ENCODE measurements at regions not wholly inside any gene's neighbourhood (a gene's known extent, or its start where the extent isn't known, plus 50 kb on each side); places are given as distances from the start of the nearest gene placed in this dataset.

DNA sequence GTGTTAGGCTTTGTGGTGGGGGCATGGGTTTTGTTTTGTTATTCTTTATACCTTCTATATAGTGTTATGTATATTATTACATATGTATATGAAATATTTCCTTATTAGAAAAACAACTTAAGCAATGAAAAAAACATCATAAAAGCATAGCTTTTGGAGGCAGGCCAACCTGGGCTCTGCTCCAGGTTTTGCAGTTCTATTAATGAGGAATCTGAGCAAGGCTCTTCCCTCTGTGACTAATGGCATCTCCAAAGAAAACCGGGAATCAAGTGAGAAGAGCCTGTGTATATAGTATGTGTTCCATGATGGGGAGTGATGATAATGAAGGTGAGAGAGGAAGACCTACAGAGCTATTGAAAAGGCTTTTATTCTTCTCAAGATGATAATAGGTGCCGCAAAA lies 291.1 kb downstream of the CLIC5 start:
- Histone ChIP-seq H3K4me1 (ENCODE audit: control insufficient read depth, extremely low read depth, insufficient read depth, low read length) (peaks cover 16% of the 10 kb centered on the region), H3K9me1 (ENCODE audit: control insufficient read depth, extremely low read depth, insufficient read depth, low read length) (no peaks in the 10 kb centered on the region), H3K9ac (ENCODE audit: control insufficient read depth, extremely low read depth, insufficient read depth, low read length) (no peak overlapping the region), H3K79me2 (ENCODE audit: control insufficient read depth, insufficient read depth, low read length) (no peaks in the 10 kb centered on the region), H4K20me1 (ENCODE audit: control insufficient read depth, extremely low read depth, insufficient read depth, low read length) (no peaks in the 10 kb centered on the region), H3K27me3 (ENCODE audit: control insufficient read depth, extremely low read depth, insufficient read depth, low read length) (no peaks in the 10 kb centered on the region), H3K4me2 (ENCODE audit: control insufficient read depth, extremely low read depth, insufficient read depth, low read depth, low read length) (no peak overlapping the region), H2AFZ (ENCODE audit: control insufficient read depth, low read length) (no peak overlapping the region), H3K4me3 (ENCODE audit: control insufficient read depth in 2 of 3, extremely low read depth in 1 of 3, insufficient read depth in 2 of 3, low read depth in 1 of 3, low read length in 3 of 3) (no peak overlapping the region), H3K36me3 (ENCODE audit: control insufficient read depth in 2 of 2, extremely low read depth in 1 of 2, insufficient read depth in 2 of 2, low read length in 2 of 2) (no peaks in the 10 kb centered on the region), H3K9me3 (ENCODE audit: control insufficient read depth, low read depth, low read length) (no peaks in the 10 kb centered on the region), H3K27ac (ENCODE audit: control insufficient read depth, insufficient read depth, low read length) (no peak overlapping the region)
- dilution Hi-C loops (cut with MboI; ENCODE audit: extremely low pct_ligation_motif_present, low sequenced_read_pairs): loop anchor here (25.0 kb wide), 1 partner anchor 337 kb away; the partner anchor contains the start of gene SUPT3H
- DNase-seq (ENCODE audit: low read depth, low spot score) (peak; percentile 21), FAIRE-seq (peak; percentile 60)
- TF ChIP-seq, protein P1, sequence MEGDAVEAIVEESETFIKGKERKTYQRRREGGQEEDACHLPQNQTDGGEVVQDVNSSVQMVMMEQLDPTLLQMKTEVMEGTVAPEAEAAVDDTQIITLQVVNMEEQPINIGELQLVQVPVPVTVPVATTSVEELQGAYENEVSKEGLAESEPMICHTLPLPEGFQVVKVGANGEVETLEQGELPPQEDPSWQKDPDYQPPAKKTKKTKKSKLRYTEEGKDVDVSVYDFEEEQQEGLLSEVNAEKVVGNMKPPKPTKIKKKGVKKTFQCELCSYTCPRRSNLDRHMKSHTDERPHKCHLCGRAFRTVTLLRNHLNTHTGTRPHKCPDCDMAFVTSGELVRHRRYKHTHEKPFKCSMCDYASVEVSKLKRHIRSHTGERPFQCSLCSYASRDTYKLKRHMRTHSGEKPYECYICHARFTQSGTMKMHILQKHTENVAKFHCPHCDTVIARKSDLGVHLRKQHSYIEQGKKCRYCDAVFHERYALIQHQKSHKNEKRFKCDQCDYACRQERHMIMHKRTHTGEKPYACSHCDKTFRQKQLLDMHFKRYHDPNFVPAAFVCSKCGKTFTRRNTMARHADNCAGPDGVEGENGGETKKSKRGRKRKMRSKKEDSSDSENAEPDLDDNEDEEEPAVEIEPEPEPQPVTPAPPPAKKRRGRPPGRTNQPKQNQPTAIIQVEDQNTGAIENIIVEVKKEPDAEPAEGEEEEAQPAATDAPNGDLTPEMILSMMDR (optimal IDR thresholded peaks at IDR 0.05 in 1 of 3, IDR thresholded peaks at IDR 0.05 in 1 of 3, conservative IDR thresholded peaks at IDR 0.05 in 1 of 3; ENCODE audit: extremely low read depth in 1 of 3, insufficient read depth in 2 of 3, low read length in 3 of 3): no peak
- TF ChIP-seq EZH2 (IDR thresholded peaks at IDR 0.05; ENCODE audit: low read length): no peak

DNA sequence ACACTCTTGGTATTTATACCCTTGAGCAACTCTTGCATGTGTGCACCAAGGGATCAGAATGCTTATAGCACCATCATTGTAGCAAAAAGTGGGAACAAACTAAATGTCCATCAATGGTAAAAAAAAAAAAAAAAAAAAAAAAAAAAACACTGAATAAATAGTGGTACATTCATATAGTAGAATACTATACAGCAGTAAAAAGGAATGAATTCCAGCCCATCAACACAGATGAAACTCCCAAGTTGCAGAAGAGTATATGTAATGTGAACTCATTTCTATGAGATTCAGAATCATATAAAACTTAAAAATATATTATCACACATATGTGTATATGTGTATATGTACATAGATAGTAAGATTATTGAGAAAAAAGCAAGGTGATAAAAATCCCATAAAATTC lies 291.6 kb downstream of the CLIC5 start:
- Histone ChIP-seq H3K27me3 (ENCODE audit: control insufficient read depth, extremely low read depth, insufficient read depth, low read length) (no peaks in the 10 kb centered on the region), H3K4me1 (ENCODE audit: control insufficient read depth, extremely low read depth, insufficient read depth, low read length) (peaks cover 16% of the 10 kb centered on the region), H3K4me2 (ENCODE audit: control insufficient read depth, extremely low read depth, insufficient read depth, low read depth, low read length) (no peak overlapping the region), H3K9ac (ENCODE audit: control insufficient read depth, extremely low read depth, insufficient read depth, low read length) (no peak overlapping the region), H3K9me3 (ENCODE audit: control insufficient read depth, low read depth, low read length) (no peaks in the 10 kb centered on the region), H4K20me1 (ENCODE audit: control insufficient read depth, extremely low read depth, insufficient read depth, low read length) (no peaks in the 10 kb centered on the region), H3K36me3 (ENCODE audit: control insufficient read depth in 2 of 2, extremely low read depth in 1 of 2, insufficient read depth in 2 of 2, low read length in 2 of 2) (no peaks in the 10 kb centered on the region), H3K9me1 (ENCODE audit: control insufficient read depth, extremely low read depth, insufficient read depth, low read length) (no peaks in the 10 kb centered on the region), H3K4me3 (ENCODE audit: control insufficient read depth in 2 of 3, extremely low read depth in 1 of 3, insufficient read depth in 2 of 3, low read depth in 1 of 3, low read length in 3 of 3) (no peak overlapping the region), H2AFZ (ENCODE audit: control insufficient read depth, low read length) (no peak overlapping the region), H3K27ac (ENCODE audit: control insufficient read depth, insufficient read depth, low read length) (no peak overlapping the region), H3K79me2 (ENCODE audit: control insufficient read depth, insufficient read depth, low read length) (no peaks in the 10 kb centered on the region)
- no peak for TF ChIP-seq EZH2 (IDR thresholded peaks at IDR 0.05; ENCODE audit: low read length)
- TF ChIP-seq, protein P1 (optimal IDR thresholded peaks at IDR 0.05 in 1 of 3, IDR thresholded peaks at IDR 0.05 in 1 of 3, conservative IDR thresholded peaks at IDR 0.05 in 1 of 3; ENCODE audit: extremely low read depth in 1 of 3, insufficient read depth in 2 of 3, low read length in 3 of 3): no peak
- FAIRE-seq (no peak), DNase-seq (ENCODE audit: low read depth, low spot score) (no peak)
- dilution Hi-C loops (cut with MboI; ENCODE audit: extremely low pct_ligation_motif_present, low sequenced_read_pairs): loop anchor here (25.0 kb wide), 1 partner anchor 337 kb away; the partner anchor contains the start of gene SUPT3H
